Left forelimb (tissue), 1 donor: ENCODE measurements at regions not wholly inside any gene's neighbourhood (a gene's known extent, or its start where the extent isn't known, plus 50 kb on each side); places are given as distances from the start of the nearest gene placed in this dataset.

Experiments used
- DNase-seq: peaks from one replicate; pipeline ENCODE4 v3.0.0-alpha.2; 2018; ENCODE audit warnings: low spot score

DNA sequence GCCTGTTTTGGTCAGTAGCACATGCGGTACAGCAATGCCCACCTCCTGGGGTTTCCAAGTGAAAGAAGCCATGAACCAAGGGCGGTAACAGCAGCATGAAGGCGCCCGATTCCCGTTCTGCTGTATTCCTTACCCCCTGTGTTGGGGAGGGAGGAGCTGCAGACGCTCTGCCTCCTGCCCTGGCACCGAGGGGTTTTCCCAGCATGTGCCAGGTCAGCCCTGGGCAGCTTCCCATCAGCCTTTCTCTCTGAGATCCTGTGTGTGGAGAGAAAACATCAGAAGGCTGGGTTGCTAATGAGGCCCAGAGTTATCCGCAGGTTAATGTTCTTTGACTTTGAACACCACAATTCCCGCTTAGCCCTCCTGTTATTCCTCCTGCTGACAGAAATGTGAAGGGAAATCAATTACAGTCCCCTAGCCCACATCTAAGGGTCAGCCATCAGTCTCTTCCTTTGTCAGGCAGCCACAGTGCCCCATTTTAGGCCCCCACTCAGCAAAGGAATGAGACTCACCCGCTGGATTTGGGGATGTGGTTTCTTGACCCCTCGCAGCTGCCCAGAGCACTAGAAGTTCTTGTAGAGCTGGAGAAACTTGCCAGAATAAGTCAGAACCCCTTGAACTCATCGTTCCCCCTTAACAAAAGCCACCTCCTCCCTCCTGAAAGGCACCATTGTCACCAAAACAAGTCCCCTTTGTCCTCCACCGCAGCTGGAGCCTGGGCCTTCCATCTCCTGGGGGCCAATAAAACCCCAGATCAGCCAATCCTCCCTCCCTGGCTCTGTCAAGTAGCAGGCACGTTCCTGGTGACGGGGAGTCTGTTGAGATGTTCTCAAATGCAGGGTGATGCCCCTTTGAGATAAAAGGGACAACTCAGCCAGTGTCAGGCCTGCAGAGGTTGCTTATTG is 168.5 kb downstream of the KATNIP start:
- DNase-seq: peak; percentile 65

DNA sequence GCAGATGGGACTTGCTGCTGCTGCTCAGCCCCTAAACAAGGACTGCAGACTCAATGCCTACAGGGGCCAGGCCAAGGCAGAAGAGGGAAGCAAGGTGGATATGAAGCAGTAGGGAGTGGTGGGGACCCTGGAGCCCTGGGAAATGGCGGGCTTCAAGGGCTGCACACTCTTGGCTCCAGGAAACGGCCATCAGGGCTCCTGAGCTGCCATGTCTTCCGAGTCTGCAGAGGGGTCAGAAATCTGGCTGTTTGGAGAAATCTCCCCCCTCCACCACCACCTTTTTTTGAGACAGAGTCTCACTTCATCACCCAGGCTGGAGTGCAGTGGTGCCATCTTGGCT is 169.1 kb downstream of the KATNIP start:
- DNase-seq: no peak

DNA sequence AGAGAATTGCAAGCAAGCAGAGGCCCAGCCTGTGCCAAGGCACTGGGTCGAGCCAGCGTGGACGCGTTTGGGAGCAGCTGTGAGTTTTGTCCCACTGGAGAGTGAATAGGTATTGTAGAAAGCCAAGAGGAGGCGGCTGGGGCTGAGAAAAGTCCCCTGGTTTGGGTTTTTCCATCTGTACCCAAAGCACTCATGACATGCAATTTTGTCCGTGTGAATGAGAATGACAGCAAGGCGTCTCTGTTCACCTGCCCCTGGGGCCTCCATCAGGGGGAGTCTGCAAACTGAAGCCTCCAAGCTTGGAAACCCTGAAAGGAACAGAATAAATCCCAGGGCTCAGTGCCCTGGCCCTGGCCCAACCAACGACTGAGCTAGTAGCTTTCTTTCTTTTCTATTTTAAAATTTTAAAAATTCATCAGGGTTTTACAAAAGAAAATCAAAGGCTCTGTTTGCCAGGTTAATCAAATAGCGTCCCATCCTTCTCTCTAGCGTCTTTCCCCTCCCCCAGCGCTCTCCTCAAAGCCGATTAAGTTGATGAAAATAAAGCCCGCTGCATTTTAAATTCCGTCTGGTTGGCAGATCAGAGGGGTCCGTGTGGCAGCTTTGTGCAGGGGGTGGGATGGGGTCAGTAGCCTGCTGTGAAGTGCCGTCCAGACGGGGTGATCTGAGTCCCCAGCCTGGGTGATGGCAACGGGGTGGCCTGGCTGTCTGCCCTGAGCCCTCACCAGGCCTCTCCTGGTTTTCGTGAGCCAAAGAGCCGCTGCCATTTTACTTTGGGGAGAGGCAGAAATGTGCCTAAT is 171.0 kb downstream of the KATNIP start:
- no peak for DNase-seq

DNA sequence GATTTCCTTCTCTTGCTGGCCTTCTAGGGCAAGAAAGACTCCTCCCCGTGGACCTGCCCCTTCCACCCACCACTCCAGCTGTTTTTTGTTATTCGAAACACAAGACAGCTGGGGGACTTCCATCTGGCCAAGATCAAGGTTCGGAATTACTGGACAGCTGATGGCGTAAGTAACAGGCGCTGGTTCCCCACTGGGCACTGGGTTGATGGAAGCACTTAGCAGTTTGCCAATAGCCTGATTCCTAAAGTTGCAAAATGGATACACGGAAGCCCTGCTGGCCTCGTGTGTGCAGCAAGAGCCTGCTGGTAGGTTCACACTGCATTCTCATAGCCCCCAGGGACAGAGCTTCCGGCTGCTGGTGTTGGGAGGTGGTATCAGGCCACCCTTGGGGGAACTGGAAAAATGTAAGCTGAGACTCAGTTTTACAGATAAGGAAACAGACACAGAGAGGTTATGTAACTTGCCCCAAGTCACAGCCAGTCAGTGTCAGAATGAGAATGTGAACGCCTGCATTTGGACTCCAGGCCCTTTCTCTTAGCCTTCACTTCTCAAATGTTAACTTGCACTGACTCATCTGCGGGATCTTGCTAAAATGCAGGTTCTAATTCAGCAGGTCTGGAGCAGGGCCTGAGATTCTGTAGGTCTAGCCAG is 171.7 kb downstream of the KATNIP start:
- DNase-seq: peak; percentile 70

DNA sequence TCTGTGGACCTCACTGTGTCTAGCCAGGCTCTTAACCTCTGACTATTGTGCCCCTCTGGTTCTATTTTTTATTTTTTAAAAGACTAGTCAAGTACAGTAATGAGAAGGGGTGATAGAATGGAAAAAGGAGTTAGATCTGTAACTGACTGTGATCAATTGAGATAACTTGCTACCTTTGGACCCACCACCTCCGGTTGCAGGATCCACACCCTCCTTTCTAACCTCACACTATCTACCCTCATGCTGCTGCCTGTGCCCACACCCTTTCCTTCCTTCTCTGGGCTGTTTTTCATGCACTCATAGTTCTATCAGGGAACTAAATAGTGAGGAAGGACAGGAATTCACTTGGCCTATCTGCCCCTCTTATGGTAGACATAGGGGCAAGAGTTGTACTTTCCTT is 172.3 kb downstream of the KATNIP start:
- no peak for DNase-seq

DNA sequence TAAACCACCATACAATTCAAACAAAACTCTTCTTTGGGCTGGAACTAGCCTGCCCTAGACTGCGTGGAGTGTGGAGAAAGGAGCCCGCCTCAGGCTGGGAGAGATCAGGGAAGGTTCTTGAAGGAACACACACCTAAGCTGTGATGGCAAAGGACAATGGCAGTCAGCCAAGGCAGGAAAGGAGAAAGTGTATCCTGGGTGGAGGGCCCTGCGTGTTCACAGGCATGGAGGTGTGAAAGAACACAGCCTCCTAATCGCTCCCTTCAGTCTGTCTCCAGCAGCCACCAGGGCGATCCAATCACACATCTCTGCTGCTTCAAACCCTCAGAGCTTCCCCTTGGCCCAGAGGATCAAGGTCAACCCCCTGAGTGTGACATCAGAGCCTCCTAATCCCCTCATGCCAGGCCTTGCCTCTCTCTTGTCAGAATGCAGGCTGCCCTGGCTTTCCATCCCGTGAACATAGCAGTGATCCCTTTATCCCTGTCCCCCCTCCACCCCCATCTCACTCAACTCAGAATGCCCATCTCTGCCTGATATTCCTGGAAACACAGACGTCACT is 173.0 kb downstream of the KATNIP start:
- DNase-seq: no peak

DNA sequence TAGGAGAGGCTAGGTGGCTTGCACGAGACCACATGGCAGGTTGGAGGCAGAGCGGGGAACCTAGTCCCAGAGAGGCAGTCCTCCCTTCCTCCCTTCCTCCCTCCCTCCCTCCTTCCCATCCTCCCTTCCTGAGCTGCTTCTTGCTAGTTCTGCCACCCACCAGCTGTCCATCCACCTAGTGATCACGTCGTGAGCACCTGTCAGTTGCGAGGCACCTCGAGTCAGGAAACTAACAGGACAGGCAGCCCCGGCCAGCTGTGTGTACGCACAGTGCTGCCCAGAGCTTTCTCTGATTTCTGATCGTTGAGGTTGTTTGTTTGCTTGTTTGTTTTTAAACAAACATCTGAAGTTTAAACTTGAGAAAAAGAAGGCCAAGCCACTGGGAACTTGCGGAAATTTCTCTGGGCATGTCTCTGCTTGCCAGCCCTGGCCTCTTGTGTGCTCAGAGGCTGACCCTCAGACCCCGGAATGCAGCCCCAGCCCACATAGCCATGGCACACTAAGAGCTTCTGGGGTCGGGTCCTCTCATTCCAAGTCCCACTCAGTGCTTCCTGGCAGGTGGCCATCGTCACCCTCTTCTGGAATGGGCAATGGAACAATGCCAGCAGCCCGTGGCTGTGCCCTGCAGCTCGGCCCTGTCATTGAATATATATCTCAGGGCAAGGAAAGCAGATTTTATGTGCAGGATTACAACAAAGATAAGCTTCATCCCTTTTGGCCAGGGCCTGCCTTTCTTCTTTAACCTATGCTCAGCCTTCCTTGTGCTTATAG is 174.0 kb downstream of the KATNIP start:
- no peak for DNase-seq

DNA sequence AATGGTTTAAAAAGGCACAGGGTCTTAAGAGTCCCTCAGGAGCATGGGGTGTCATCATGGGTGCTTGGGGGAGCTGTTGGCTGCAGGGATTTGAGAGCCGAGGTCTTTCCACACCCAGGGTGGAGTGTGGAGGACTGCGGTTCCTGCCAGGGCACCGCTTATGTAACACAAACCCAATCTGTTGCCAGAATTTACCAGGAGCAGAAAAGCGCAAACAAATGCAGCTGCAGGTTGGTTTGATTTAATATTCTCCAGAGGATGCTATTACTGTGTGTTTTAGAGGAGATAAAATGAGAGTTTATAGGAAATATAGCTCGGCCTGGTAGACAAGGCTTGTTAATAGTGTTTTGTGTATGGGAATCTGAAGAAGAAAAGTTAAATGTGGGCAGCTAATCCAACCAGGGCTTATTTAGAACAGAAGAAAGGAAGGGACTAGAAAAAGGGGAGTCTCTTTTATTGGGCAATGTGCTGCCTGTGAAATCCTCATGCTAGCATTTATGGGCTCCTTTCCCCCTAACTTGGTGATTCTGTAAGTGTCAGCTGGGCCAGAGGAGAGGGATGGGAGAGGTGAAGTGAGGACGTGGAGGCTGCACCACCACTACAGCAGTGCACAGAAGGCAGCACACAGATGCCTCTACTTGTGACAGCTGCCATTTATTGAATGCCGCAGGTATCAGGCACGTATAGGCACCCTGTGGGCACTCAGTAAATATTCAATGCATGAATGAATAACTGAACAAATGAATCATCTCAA is 174.7 kb downstream of the KATNIP start:
- no peak for DNase-seq

DNA sequence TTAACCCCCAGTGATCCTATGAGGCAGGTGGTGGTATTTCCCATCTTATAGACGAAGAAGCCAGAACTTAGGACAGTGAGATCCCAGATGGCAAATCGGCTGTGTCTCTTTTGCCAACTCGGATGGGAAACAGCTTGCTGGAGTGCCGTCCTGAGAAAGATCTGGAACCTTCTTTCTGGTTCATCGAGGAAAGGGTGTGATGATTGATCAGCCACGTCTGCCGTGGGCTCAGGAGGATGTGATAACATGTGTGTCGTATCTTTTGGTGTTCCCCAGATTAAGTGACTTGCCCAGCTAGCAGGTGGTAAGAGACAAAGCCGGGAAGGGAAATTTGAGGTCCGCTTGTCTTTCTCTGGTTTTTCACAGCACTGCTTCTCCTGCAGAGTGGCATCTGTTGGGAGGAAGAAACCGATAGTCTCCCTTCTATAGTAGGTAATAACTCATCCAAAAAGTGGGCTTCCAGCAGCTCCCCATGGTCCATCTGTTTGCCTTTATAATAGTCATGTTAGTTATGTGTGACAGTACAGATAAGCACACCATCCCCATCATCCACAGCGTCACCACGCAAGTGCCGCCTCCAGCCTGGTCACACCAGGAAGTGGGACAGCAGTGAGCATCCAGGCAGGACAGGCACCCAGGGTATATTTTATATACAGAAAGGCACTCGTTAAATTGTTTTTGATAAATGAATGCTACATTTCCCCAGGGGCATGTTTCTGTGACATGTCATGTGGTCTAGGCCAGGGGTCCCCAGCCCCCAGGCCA is 175.5 kb downstream of the KATNIP start:
- DNase-seq: no peak

DNA sequence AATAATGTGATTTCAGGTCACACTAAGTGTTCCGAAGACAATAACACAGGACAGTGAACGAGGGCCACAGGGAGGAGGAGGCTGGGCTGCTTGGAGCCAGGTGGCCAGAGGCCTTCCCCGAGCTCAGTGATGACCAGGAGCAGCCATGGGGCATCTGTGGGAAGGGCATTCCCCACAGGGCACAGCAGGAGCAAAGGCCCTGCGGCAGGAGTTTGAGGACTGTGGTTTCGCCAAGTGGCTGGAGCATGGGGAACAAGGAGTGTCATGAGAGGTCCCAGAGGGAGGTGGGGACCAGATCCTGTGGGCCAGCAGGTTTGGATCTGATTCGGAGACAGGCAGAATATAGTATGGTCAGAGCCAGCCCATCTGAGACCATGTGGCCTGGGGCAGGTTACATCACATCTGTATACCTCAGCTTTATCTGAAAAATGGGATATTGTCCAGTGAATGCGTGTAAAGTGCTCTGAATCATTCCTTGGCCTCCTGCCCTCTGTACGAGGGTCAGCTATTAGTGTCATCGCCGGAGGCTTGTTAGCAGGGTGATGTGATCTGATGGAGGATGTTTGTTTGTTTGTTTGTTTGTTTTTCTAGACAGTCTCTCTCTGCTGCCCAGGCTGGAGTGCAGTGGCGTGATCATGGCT is 176.8 kb downstream of the KATNIP start:
- no peak for DNase-seq

DNA sequence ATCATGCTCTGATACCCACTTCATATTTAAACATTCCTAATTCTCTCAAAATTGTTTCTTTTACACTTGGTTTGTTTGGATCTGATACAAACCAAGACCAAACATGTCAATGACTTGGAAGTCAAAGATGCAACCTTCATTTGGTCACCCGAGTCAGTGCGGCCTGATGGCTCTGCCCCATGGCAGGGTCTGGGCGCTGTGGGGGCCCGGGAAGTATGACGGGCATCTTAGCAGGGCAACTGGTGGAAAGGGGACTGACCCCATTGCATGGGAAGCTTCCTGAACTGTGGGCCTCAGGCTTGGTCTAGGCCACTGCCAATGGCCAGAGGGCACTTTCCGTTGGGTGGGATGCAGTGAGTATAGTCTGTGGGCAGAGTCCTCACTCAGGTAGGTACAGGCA is 178.0 kb downstream of the KATNIP start:
- DNase-seq: no peak

DNA sequence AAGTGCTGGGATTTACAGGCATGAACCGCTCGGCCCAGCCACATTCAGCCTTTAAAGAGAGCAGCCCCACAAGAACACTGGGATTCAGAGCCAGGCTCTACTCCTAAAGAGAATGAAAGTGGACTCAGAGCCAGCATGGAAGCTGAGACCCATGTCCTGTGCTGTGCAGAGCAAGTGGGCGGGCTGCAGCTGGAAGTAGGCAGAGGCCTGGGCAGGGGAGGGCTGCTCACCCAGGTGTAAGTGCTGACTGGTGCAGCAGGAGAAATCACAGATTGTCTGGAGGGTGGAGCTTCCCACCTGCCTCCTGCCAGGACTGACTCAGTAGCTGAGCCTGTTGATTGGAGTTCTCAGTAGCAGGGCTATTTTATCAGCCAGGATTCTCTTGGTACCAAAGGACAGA is 178.7 kb downstream of the KATNIP start:
- DNase-seq: no peak

DNA sequence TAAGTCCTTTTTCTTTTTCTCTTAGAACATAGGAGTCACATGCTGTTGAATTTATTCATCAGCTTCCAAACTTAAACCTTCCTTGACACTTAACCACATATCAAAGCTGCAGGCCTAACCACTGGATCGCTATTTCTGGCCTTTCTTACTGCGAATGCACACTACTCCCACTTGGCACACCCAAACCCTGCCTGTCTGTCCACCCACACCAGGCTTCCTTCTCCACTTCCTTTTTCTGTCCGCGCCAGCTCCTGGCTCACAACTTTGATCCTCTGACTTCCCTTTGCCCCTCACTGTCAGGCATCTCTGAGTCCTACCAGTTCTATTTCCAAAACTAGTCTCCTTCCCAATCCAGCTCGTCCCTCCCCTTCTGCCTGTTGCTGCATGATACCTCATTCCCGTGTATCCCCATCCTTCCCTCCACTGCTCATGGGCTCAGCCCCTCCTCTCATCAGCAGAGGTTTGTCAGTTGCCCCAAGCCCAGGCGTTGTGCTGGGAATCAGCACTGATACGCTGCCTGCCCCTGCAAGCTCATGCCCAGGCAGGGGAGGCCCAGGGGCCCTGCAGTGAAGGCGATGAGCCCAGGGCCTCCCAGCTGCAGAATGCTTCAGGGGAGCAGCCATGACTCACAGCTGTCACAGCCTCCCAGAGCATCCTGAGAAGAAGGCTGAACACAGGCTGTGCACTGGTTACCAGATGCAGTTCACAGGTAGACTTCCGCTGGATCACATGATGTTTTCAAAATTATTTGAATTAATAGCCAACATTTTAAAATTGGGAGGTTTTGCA is 179.8 kb downstream of the KATNIP start:
- no peak for DNase-seq

DNA sequence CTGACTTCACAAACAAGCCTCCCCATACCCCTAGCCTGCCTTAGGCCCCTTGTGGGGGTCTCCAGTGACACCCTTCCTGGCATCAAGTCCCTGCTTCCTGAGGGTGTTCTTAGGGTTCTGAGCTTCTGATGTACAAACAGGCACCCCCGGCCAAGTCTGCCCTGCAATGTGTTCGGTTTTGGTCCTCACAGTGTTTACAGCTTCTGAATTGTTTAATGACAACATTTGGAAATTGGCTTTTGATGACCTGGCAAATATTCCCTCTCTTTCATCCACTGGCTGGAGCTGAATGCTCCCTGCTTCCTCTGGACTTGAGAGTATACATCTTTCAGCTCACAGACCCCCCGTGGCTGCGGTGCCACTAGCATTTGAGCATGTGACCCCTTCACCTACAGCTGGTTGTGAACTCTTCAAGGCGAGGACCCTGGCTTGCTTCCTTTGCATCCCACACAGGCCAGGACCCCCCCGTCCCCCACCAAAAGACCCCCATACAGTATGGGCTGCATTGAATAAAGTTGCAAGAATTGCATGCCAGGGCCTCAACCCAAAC is 180.8 kb downstream of the KATNIP start:
- DNase-seq: no peak

DNA sequence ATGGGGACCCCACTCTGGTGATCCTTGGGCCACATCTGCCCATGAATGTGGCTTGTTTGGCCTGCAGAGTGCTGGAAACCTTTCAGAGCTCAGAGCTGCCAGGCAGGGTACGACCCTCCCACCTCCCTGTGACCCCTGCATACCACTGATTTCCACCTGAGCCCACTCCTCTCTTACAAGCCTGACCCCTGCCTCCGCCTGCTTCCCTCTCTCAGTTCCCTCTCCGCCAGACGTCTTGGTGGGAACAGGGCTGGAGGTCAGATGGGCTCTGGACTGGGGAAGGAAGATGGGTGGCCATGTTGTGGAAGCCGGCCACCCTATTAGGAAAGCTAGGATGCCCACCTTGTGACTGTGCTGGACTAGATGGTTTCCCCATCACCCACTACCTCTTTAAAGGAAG is 185.1 kb downstream of the KATNIP start:
- DNase-seq: no peak

DNA sequence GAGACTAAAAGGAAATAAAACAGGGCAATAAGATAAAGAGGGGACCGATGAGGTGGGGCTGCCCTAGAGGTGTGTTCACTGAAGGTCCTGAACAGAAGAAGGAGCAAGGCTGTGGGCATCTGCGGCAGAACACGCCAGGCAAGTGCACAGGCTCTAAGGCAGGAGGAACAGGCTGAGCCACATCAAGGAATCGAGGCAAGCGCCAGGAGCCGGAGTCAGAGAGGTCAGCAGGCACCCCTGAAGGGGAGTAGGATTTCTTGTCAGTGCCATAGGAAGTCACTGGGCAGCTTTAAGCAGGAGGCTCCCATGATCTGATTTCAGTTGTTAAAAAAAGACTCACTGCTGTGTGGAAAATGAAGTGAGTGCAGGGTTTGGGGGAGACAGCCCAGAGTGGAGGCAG is 186.5 kb downstream of the KATNIP start:
- no peak for DNase-seq

DNA sequence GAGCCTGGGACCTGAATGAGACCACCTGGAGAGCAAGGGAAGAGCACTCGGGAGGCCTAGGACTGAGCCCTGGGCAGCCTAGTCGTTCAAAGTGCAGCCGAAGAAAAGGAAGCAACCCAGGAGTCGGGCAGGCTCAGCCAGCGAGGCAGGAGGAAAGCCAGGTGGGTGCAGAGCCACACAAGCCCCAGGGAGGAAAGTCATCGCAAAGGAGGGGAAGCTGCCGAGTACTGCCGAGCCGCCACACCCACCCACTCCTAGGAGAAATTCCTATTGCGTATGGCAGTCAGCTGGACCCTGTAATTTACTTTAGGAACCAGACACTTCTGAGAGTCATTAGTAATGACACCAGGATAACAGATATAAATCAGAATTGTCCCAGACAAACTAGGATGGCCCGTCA is 187.6 kb downstream of the KATNIP start:
- DNase-seq: no peak
